GM19328 (cell line): ENCODE measurements at regions not wholly inside any gene's neighbourhood (a gene's known extent, or its start where the extent isn't known, plus 50 kb on each side); places are given as distances from the start of the nearest gene placed in this dataset.
A peak's percentile ranks its signal among the peaks of the same experiment; 100 is the strongest.

ENCODE experiments used
- ATAC-seq: cut with Tn5 transposase; IDR thresholded peaks from one replicate; pipeline ENCODE4 v1.9.1; 2021; ENCODE audit warnings: mild to moderate bottlenecking, moderate library complexity; ENCODE audit not compliant: unreplicated experiment

DNA sequence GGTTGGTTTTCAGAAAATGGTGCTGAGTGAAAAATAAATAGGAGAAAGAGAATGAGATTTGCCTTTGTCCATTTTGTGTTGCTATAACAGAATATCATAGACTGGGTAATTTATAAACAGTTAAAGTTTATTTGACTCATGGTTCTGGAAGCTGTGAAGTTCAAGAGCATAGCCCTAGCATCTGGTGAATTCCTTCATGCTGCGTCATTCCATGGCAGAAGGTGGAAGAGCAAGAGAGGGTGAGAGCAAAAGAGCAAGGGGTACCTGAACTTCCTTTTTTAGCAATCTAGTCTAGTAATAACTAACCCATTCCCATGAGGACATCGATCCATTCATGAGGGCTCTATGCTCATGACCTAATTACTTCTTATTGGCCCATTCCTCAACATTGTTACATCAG is 209.1 kb upstream of the ZP4 start:
- ATAC-seq: no peak

DNA sequence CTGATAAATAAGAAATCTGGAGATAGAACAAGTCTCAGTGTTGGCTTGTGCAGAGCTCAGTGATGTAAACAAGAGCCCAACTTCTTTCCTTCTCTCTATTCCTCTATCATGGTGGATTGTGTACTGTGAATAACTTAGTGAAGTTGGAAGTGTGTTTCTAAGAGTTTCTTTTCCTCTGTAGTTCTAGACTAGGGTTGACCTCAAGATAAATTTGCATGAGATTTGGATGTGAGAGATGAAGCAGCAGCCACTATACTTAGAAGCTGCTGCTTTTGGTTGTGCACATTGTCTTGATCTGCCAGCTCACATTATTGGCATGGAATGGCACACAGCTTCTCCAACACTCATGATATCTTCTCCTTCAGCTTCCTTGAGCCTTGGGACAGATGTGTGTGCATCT is 198.9 kb upstream of the ZP4 start:
- no peak for ATAC-seq

DNA sequence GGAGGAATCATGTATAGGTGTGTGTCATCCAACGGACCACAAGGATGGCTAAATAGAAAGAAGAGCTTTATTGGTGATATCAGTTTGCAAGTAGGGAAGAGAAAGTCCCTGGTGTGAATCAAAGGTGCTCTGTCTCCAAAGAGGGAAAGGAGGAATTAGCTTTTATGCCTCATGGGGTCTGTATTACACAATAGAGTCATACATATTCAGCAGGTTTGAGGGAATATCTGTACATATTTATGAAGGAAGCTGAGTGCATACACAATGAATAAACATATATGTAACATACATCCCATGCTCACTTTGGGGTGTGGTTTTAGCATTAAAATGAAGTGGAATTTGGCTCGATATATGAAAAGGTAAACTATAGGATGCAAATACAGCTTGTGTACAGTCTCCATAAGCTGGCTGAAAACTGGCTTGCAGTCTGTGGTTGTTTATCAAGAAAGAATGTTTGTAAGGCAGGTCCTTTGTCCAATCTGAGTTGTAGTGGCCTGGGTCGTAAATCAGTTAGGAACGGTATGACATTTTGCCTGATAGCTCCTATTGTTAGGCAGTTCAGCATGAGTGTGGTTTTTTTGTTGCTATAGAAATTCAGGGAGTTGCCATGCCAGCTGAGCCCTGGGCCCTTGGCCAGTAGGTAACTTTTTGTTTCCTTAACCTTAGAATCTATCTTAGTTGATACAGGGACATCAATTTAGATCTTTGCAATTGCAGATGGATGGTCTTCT is 198.0 kb upstream of the ZP4 start:
- no peak for ATAC-seq

DNA sequence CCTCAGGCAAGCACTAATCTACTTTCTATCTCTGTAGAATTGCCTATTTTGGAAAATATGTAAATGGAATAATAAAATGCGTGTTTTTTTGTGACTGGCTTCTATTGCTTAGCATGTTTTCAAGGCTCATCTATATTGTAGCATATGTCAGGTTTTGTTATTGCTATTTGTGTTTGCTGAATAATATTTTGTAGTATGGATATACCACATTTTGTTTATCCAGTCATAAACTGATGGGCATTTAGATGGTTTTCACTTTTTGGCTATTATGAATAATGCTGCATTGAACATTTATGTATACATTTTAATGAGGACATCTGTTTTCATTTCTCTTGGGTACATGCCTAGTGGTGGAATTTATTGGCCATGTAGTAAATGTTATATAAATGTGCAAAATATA is 183.3 kb upstream of the ZP4 start:
- no peak for ATAC-seq

DNA sequence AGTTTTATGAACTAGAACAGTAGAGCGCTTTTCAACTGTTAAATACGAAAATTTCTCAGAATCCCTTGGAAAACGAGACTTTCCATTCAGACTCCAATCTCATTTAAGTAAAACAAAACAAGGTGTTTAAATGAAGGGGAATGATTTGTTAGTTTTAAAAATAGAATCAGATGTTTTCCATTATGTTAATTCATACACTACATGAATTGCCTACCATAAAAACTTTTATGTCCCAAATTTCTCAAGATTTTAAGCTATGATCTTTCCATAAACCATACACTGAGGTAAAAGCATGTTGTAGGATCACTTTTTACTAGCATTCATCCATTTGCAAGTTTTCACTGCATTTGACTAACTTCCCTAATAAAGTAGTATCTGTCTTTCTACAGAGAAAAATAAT is 180.3 kb upstream of the ZP4 start:
- ATAC-seq: no peak

DNA sequence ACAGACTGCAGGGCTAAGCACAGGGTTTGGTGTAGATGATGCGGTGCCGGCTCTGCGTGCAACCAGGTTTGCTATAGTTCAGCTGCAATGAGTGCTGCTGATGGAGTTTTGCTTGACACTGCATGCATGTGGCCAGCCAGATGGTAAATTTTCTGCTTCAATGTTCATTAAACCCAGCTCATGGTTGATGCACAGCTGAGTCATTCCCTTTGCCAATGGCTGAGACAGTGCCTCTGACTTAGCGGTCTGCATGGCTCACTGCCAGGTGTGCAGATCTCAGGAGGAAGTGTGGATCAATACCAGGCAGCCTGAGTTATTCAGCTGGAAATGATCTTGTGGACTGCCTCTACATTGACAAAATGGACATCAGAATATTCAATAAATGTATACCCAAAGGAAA is 172.7 kb upstream of the ZP4 start:
- ATAC-seq: no peak

DNA sequence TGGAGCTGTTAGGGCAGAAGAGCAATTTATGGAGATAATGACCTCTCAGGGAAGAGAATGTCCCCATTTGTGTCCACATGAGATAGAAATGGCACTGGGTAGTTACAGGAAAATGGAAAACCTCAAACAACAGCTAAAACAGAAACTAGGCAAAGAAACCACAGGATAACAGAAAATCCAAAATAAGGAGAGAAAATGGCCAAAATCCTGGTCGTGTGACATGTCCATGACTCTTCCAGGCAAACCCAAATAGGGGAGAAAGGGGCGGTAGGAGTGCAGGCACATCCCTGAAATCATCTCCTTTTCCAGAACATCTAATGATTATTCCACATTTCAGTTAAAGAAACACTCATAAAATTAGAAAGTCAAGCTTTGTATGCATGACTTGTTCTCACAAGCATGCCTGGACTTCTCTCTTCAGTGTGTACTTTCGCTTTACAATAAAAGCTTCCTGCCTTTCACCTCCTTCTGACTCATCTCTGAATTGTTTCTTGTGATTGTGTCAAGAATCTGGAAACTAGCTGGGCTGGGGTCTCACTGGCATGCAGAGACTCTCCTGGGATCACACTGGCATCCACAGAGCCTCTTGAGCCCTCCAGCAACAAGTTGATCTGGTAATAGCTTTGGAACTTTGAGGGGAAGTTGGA is 171.4 kb upstream of the ZP4 start:
- peak; percentile 51 for ATAC-seq

DNA sequence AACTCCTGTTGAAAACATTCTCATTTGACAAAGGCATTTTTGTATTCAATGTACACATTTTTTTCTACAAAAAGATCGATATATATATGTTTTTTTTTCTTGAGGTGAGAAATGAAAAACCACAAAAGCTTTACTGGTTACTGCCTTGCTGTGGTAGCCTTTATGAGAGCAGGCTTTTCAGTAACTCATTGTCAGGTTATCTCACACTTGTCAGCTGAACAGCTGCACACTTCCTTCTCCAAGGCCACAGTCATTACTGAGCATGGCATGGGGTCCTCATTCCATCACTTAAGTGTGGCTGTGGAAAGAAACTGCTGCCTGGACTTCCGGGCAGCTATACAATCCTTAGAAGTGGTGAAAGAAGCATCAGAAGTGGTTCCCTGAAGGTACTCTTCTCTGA is 169.3 kb upstream of the ZP4 start:
- no peak for ATAC-seq

DNA sequence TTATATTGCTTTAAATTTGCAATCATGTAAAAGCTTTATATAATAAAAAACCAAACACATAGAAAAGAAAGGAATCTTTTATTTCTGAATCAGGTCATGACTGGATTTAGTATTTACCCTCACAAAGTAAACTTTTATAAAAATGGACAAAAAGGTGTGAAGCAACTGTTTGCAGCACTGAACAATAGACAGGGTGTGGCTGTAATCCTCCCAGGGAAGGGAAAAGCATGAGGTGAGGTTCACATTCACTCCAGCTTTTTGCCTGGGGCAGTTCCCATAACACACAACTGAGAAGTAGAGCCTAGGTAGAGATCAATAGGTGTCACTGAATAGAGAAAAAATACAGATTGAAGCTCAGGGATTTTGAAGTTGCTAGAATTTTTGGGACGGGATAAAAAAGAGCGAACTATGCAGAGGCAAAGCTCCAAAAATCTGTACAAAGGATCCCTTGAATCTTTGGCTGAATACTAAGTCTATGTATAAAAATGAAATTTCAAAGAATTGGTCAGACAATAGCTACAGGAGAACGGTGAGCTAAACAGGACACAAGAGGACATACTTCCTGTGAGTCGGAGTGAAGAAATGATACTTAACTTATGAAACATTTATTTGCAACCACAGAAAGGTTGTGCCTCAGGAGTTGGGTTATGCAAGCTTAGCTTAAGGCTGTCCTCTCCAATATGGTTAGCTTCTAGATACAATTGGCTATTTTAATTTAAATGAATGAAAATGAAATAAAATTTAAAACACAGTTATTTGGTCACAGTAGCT is 162.0 kb upstream of the ZP4 start:
- ATAC-seq: no peak

DNA sequence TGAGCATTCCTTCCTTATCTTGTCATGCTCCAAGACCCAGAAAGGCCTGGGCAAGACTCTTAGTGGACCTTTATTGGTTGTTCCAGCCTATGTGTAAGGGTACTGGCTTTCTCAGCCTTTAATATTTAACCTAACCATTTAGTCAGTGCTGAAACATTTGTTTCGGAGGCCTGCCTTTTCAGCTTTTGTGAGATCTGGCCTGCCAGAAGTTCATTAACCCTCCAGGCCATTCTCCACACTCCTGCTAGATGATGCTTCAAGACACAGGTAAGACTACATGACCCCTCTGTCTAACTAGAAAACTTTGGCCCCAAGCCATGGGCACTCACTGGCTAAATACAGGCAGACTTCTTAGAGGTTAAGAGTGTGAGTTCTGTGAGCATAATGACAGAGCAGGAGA is 138.4 kb upstream of the ZP4 start:
- no peak for ATAC-seq

DNA sequence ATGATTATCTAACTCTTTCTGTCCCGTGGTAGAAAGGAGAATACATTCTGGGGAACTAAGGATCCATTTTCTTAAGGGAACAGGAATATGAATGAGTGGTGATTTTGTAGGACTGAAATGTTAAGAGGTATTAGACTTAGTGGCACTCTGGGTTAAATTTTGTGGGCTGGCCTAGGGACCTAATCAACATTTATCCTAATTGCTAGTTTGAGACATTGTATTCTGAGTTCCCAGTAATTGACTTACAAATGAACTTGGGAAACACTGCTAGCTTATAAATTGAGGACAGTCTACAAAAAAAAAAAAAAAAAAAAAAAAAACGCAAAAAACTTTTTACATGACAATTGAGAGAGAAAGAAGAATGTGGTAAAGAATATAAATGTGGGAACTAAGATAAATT is 136.6 kb upstream of the ZP4 start:
- no peak for ATAC-seq

DNA sequence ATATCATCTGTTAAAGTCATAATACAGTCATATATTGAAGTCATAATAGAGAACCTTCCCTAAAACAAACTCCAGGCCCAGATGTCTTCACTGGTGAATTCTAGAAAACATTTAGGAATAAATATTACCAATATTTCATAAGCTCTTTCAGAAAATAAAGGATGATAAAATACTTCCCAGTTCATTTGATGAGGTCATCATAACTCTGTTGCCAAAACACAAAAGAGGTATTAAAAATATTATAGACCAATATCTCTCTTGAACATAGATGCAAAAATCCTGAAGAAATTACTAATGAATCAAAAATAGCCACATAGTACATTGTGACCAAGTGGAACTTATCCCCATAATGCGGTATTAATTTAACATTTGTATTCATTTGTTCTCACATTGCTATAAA is 132.4 kb upstream of the ZP4 start:
- ATAC-seq: no peak

DNA sequence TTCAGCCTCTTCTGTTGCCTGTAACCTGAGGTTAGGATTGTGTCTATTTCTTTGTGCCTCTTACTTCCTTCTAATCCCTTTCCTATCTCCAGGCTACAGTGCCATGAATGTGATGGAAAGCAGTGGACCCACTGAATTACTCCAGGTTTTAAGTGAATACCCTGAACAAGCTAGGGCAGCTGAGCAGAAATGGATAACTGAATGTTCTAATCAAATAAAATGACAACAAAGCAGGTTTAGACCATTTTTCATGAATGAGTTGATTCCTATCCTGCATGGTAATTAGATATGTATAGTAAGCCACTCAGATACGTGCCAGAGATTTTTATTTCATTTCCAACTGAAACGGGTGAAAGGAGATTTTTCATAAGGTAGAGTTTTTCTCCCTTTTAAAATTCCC is 127.5 kb upstream of the ZP4 start:
- ATAC-seq: no peak

DNA sequence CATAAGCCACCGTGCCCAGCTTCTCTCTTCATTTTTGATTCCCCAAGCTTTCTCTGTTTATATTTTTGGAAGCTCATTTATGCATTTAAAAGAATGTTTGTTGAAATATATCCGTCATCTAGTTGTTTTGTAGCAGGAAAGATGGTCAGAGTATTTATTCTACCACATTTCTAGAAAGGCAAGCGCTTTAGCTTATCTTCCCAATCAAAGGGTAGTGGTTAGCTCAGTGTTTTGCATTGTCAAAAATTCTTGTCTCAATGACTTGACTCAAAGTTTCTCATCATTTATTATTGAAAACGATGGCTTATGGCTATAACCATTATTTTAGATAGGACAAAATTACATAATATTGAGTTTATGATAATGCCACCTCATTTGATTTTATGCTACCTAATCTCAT is 116.1 kb upstream of the ZP4 start:
- ATAC-seq: no peak

DNA sequence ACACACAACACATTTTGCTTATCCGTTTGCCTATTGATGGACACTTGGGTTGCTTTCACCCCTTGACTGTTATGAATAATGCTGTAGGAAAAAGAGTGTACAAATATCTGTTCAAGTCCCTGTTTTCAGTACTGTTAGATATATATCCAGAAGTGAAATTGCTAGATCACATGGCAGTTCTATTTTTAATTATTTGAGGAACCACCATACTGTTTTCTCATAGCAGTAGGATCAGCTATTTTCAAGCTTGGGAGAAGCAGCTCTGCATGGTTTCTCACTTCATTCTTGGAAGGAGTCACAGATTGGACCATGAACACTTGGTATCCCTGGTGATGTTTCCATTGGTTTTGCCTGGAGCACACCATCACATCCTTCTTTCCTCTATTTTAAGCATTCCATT is 114.4 kb upstream of the ZP4 start:
- ATAC-seq: no peak

DNA sequence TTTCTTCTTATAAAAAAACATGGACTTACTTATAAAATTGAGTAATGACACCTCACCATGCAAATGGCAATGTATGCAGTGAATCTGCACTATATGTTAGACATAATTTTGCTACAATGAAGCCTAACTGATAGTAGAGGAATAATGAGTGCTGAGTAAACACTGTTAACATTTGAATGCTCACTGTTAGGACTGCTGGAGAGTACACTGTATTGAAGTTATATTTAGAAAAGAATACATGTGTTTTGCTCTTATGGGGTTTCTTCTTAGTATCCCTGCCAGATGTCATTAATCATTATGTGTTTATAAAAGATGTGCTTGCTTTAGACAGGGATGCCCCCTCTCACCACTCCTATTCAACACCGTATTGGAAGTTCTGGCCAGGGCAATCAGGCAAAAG is 111.1 kb upstream of the ZP4 start:
- no peak for ATAC-seq

DNA sequence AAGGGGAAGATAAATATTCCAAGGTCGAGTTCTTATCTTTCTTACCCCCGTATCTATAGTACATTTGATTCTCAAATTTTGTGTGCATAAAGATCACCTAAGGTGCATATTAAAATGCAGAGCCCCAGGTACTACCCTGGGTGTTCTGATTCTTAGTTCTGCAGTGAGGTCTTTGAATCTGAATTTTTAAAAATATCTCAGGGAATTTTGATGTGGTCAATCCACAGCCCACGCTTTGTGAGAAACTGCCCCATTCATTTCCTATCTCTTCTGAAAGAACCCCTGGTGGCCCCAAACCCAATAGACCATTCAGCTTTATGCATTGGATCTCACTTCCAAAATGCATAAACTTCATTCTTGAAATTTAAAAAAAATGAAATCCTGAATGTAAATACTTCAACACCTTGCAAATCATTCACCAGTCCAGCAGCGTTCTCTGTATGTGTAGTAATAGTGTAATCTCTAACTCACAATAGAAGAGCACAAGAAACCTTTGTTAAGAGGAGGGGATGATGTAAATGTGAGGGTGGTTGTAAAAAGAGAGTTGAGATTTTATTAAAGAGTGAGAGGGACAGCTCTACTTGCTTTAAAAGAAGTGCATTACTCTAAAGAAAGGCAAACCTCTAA is 108.8 kb upstream of the ZP4 start:
- ATAC-seq: no peak

DNA sequence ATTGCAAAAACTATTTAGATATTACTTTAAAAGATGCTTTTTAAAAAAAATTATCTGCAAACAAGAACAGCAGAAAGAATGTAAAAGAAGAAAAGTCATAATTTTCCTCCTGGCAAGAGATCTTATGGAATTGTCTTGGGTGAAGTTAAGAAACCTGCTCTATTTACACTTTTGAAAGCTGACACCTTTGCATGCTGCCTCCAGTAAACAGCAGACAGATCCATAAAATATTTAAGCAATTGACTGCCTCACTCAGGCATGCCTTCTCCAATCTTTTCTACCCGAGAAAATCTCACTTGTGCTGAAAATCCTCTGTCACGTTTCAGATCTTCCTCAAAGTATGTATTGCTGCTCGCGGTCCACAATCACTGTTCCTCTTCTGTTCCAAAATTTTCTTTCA is 107.9 kb upstream of the ZP4 start:
- no peak for ATAC-seq

DNA sequence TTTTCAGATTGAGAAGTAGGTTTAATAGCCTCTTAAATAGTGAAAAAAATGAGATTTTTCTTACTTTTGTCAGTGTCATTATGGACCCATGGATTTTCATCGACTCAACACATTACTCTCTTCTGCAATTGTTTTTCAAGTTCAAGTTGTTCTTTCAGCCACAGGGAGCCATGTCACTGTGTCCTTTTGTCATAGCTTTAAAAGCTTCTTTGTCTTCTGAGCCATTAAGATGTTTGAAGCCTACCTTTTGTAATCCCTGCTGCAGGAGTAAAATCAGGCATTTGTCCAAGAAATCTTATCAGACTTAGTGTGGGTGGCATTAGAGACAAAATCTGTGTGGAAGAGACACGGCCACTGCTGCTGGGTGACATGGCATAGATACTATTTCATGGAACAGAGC is 92.8 kb upstream of the ZP4 start:
- no peak for ATAC-seq

DNA sequence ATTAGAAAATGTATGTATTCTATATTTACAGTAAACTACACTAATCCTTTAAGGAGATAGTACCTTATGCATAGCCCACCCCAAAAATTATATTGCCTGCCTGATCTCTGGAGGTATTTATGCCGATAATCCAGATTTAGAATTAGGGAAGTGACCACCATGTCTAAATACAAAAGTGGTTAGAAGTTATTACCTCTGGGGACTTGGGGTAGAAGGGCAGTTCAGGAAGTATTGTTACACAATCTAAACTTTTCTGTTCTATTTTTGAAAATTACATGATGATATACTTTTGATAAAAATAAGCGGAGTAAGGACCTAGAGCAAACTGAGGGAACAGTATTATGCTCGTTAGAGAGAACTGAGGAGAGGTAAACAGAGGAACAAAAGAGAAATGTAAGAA is 90.5 kb upstream of the ZP4 start:
- ATAC-seq: no peak

DNA sequence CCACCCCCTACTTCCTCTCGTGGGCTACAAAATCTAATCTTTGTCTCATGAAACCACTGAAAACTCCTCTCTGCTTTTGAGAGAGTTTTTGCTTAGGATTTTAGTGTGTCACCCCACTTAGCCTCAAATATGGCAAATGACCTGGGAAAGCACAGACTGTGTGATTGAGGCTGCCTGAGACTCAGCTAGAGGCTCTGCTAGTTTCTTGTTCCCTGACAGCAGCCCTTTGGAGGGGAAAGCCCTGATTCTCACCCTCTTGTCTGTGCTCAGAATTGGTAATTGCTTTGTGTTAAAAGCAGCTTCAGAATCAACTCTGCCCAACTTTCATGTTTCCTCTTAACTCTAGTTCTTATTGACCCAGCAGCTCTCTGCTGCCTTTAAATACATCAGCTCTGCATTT is 85.6 kb upstream of the ZP4 start:
- ATAC-seq: no peak

DNA sequence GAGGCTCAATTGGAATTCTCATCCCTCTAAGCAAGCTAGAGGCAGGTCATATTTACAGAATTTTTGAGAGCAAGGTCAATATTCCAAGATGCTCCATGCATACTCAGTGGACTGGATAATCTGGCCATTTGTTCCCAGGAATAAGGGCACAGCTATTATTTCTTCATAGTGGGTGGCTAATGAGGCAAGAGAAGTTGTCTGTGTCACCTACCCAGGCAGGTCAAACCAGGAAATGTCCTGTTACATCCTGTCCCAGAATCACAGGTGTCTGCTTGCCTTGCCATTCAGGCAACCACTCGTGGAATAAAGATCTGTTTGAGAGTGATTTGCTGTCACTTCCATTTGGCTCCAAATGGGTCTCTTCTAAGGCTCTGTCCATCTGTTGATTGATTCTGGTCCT is 85.2 kb upstream of the ZP4 start:
- no peak for ATAC-seq
